Middle frontal gyrus (tissue), 1 donor: ENCODE measurements at regions not wholly inside any gene's neighbourhood (a gene's known extent, or its start where the extent isn't known, plus 50 kb on each side); places are given as distances from the start of the nearest gene placed in this dataset.
A peak's percentile ranks its signal among the peaks of the same experiment; 100 is the strongest.
"Not testable (repeated sequence)": the region's sequence is repeated elsewhere in the genome, so short reads cannot be mapped to it uniquely, and the experiment has no call there.

Source experiments
- DNase-seq: peaks from one replicate; pipeline ENCODE4 v3.0.0-alpha.2; 2015; ENCODE audit warnings: low spot score; ENCODE audit errors: extremely low spot score

DNA sequence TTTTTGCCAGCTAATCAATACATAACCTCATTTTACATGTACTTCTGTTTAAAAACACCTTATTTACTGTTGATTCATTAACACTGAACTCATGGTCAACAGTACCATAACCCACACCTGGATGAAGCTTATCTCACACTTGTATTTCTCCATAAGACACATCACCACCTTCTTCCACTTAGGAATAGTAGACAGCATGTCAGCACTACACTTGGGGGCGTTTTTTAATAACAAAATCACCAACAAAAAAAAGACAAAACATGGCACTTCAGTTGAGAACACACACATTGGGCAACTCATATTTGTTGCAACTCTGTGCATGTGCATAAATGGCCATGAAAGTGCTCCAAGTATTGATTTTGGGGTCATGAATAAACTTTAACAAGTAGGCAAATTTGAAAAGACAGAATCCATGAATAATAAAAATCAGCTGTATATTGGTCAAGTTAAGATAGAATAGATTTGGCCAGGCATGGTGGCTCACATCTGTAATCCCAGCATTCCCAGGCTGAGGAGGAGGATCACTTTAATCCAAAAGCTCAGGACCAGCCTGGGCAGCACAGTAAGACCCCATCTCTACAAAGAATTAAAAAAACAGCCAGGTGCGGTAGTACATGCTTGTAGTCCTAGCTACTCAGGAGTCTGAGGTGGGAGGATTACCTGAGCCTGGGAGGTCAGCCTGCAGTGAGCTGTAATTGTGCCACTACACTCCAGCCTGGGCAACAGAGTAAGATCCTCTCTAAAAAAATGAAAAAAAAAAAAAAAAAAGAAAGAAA, 84.4 kb upstream of the SRD5A2 start:
- DNase-seq: no peak

DNA sequence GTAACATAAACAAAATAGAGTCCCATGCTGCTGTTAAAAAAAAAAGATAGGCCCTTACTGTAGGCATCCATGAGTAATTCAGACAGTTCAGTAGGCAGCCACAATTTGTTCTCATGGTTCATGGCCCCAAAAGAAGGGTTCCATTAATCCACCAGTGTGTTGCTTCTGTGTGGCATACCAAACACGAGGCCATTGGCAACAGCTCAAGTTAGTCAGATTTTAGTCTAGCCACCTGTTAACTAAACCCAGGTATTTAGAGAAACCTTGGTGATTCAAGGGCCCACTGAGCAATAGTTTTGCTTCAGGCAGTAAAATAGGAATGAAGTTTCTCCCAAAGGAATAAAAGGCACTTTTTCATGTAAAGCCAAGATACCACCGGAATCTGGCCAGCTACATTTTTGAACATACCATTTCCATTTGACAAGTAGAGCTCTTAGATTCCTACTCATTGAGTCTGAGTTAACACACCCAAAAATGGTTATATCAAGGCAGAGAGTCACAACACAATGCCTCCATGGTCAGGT, 80.1 kb upstream of the SRD5A2 start:
- DNase-seq: no peak

DNA sequence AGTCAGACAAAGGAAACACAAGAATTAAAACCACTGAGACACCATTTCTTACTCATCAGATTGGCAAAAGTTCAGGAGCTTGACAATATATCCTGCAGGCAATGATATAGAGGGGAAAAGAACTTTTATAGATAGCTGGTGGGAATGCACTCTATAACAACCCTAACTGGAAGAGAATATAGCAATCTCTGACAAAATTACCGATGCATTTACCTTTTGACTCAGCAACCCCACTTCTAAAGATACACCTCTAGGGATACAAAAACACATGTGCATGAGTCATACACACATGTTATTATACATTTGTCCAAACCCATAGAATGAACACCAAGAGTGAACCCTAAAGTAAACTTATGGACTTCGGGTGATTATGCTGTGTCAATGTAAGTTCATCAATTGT, 79.4 kb upstream of the SRD5A2 start:
- no peak for DNase-seq

DNA sequence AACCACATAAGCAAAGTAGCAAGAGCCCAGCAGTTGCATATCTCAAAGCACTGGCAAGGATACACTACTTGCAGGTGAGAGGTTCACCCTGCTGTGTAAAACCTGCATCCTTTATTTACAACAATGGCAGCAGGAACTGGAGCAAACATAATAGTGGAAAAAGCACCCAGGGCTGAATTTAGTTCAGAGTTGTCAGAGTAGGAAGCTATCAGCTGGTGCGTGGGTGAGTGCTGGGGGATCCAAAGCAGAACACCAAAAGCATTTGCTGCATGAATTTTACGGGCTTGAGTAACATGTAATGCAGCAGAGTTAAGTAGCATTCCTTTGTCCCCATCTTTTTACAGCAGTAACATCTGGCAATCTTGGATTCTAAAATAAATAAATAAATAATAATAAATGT, 73.5 kb upstream of the SRD5A2 start:
- peak; percentile 8 for DNase-seq

DNA sequence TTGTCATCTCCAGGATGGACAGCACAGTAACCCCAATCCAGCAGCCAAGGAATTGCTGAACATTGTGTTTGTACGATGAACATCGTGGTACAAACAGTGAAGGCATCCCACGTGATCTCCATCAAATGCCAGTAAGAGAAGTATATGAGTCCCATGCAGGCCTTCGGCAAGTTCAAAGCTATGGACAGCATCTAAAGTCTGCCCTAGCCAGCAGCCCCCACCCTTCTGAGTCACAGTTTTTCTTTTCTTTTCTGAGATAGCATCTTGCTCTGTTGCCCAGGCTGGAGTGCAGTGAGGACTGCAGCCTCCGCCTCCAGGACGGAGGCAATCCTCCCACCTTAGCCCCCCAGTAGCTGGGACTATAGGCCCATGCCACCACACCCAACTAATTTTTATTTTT, 71.0 kb upstream of the SRD5A2 start:
- DNase-seq: no peak

DNA sequence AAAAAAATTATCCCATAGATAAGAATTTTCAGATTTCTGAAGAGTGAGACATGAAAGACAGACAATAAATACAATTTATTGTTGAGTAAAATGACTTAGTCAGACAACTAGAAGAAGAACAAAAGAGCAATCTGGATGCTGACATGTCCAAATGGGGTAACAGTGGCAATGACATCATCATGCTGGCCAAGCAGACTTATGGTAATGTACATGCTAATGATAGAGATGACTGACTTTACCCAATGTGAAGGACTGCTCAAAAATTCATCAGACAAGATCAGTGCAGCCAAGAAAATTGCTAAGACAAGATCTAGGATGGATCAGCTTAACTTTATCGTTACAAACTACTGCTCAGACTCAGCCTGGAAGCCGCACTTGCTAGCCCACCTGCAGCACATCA, 70.5 kb upstream of the SRD5A2 start:
- no peak for DNase-seq

DNA sequence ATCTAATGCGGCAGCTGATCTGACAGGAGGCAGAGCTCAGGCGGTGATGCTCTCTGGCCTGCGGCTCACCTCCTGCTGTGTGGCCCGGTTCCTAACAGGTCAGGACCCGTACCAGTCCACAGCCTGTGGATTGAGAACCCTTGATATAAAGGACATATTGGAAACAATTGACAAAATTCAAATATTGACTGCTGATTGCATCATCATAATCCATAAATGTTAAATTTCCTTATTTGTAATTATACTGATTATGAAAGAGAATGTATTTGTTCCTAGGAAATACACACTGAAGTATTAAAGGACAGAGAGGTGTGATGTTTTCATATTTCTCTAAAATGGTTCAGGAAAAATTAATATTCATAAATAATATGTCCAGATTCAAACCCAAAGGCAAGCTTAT, 63.8 kb upstream of the SRD5A2 start:
- DNase-seq: no peak

DNA sequence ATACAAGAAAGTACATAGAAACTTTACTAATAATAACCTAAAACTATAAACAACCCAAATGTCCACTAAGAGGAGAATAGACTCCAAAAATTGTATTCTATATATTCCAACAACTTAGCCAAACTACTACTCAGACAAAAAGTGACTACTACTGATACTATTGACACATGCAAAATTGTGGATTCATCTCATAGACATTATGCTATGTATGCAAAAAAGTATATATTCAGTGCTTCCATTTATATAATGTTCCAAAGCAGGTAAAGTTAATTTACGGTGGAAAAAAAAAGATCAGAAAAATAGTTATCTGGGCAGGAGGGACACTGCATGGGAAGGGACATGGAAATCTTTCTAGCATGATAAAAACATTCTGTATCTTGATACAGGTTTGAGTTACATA, 62.0 kb upstream of the SRD5A2 start:
- DNase-seq: no peak

DNA sequence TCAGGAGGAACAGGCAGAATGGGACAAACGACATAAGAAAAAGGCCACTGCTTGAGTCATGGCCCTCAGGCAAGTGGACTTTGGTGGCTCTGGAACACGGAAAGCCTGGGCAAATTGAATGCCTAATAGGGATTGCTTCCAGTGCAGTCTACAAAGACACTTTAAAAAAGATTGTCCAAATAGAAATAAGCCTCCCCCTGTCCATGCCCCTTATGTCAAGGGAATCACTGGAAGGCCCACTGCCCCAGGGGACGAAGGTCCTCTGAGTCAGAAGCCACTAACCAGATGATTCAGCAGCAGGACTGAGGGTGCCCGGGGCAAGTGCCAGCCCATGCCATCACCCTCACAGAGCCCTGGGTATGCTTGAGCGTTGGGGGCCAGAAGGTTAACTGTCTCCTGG, 51.5 kb upstream of the SRD5A2 start:
- DNase-seq: not testable (repeated sequence)
